PC-3 (cell line): ENCODE measurements at regions not wholly inside any gene's neighbourhood (a gene's known extent, or its start where the extent isn't known, plus 50 kb on each side); places are given as distances from the start of the nearest gene placed in this dataset.

Experiments
- CTCF ChIP-seq: fragments of 300-600 bp; sonication (generic); conservative IDR thresholded peaks from 2 replicates; pipeline ENCODE4 v1.5.1; 2017; ENCODE audit warnings: antibody characterized with exemption, low read depth, mild to moderate bottlenecking, low read length
- EZH2 ChIP-seq: fragments of 300-600 bp; sonication (generic); IDR thresholded peaks from one replicate; pipeline ENCODE4 v1.6.1; 2017; ENCODE audit warnings: antibody characterized with exemption, mild to moderate bottlenecking, low read length; ENCODE audit not compliant: unreplicated experiment
- EZH2phosphoT487 ChIP-seq: fragments of 300-600 bp; sonication (generic); IDR thresholded peaks from 2 replicates; pipeline ENCODE4 v1.6.1; 2018; ENCODE audit warnings: mild to moderate bottlenecking, antibody characterized with exemption, low read length, borderline replicate concordance

- TF ChIP-seq EZH2phosphoT487 (no peak), CTCF (no peak), EZH2 (no peak)
Observed at GRCh38 chr15:93384886-93385285, 295.9 kb upstream of the RGMA start.
